Calu3 (cell line): ENCODE measurements at regions not wholly inside any gene's neighbourhood (a gene's known extent, or its start where the extent isn't known, plus 50 kb on each side); places are given as distances from the start of the nearest gene placed in this dataset.

Experiments
- BruUV-seq: library from RNA; stranded (reverse); fragments of 400-500 nt; replicated peaks from 2 replicates; lab custom pipeline; 2021; lab: Mats Ljungman, UMichigan
- CTCF ChIA-PET: fragments of 300-600 bp; sonication (Branson Sonifier 250); formaldehyde crosslinking; loops from one replicate; lab custom pipeline; 2022; ENCODE audit warnings: antibody characterized with exemption; lab: Charles Lee
- DNase-seq: peaks from one replicate; pipeline ENCODE4 v3.0.0; 2022
- H3K27ac Mint-ChIP-seq: one replicate; pipeline ENCODE4 v1.8.0; 2022; ENCODE audit warnings: mixed read lengths; ENCODE audit not compliant: unreplicated experiment
- H3K27me3 Mint-ChIP-seq: one replicate; pipeline ENCODE4 v1.8.0; 2022; ENCODE audit warnings: mixed read lengths; ENCODE audit not compliant: unreplicated experiment
- H3K36me3 Mint-ChIP-seq: one replicate; pipeline ENCODE4 v1.8.0; 2022; ENCODE audit warnings: mild to moderate bottlenecking, moderate library complexity, mixed read lengths; ENCODE audit not compliant: insufficient read depth, unreplicated experiment
- H3K4me1 Mint-ChIP-seq: one replicate; pipeline ENCODE4 v1.8.0; 2022; ENCODE audit warnings: mild to moderate bottlenecking, low read depth, mixed read lengths; ENCODE audit not compliant: unreplicated experiment
- H3K4me3 Mint-ChIP-seq: one replicate; pipeline ENCODE4 v1.8.0; 2022; ENCODE audit warnings: mild to moderate bottlenecking, low read depth, moderate library complexity, mixed read lengths; ENCODE audit not compliant: unreplicated experiment
- H3K9me3 Mint-ChIP-seq: one replicate; pipeline ENCODE4 v1.8.0; 2022; ENCODE audit warnings: low read depth, mixed read lengths; ENCODE audit not compliant: unreplicated experiment
- CTCF ChIP-seq: fragments of 200-600 bp; IDR thresholded peaks from one replicate; pipeline ENCODE4 v1.8.0; 2022; ENCODE audit warnings: antibody characterized with exemption; ENCODE audit not compliant: unreplicated experiment
- intact Hi-C: fragments of 100-400 bp; cut with micrococcal nuclease; formaldehyde crosslinking; loops from one replicate; pipeline ENCODE4 v1.10.0; 2022; ENCODE audit not compliant: unreplicated experiment

- DNase-seq: no peak
- no peak overlapping the region for H3K4me3 Mint-ChIP-seq
- no peak overlapping the region for H3K27ac Mint-ChIP-seq
- intact Hi-C loops: no loop called here
- BruUV-seq: no TSS peak
- peaks cover 100% of the 10 kb centered on the region for H3K27me3 Mint-ChIP-seq
- no peaks in the 10 kb centered on the region for H3K4me1 Mint-ChIP-seq
- no peaks in the 10 kb centered on the region for H3K9me3 Mint-ChIP-seq
- TF ChIP-seq CTCF: no peak
- CTCF ChIA-PET: no interaction called here
- H3K36me3 Mint-ChIP-seq: no peaks in the 10 kb centered on the region
These were observed 82.9 kb upstream of the FOXF1 start for GRCh38 chr16:86427433-86427851.

- BruUV-seq: no TSS peak
- Mint-ChIP-seq H3K9me3 (no peaks in the 10 kb centered on the region), H3K4me3 (no peak overlapping the region), H3K27me3 (peaks cover 99% of the 10 kb centered on the region), H3K4me1 (no peaks in the 10 kb centered on the region), H3K27ac (no peak overlapping the region), H3K36me3 (no peaks in the 10 kb centered on the region)
- CTCF ChIA-PET: interaction anchor here (1.2 kb wide), 1 partner anchor 89 kb away, joined by 3 read pairs; no protein-coding TSS in a partner anchor
- no peak for DNase-seq
- no peak for TF ChIP-seq CTCF
- intact Hi-C loops: no loop called here
These were observed 81.4 kb upstream of the FOXF1 start for GRCh38 chr16:86428729-86429517.

GRCh38 chr16:86429663-86430062 lies 80.7 kb upstream of the FOXF1 start:
- Mint-ChIP-seq H3K36me3 (no peaks in the 10 kb centered on the region), H3K4me3 (no peak overlapping the region), H3K9me3 (no peaks in the 10 kb centered on the region), H3K27ac (no peak overlapping the region), H3K4me1 (no peaks in the 10 kb centered on the region), H3K27me3 (peaks cover 98% of the 10 kb centered on the region)
- intact Hi-C loops: no loop called here
- no TSS peak for BruUV-seq
- CTCF ChIA-PET: interaction anchor here (1.2 kb wide), 1 partner anchor 88 kb away, joined by 3 read pairs; no protein-coding TSS in a partner anchor
- TF ChIP-seq CTCF: no peak
- DNase-seq: no peak

GRCh38 chr16:86430814-86431213 lies 79.5 kb upstream of the FOXF1 start:
- no peaks in the 10 kb centered on the region for H3K9me3 Mint-ChIP-seq

More at GRCh38 chr16:86430814-86431213, 79.5 kb upstream of the FOXF1 start:
- Mint-ChIP-seq H3K36me3 (no peaks in the 10 kb centered on the region), H3K4me1 (no peaks in the 10 kb centered on the region), H3K4me3 (no peak overlapping the region), H3K27ac (no peak overlapping the region), H3K27me3 (peaks cover 90% of the 10 kb centered on the region)
- no TSS peak for BruUV-seq
- no peak for TF ChIP-seq CTCF
- no peak for DNase-seq
- CTCF ChIA-PET: no interaction called here
- intact Hi-C loops: no loop called here
